HepG2 (cell line): ENCODE measurements at regions not wholly inside any gene's neighbourhood (a gene's known extent, or its start where the extent isn't known, plus 50 kb on each side); places are given as distances from the start of the nearest gene placed in this dataset.

Experiments
- ATAC-seq: fragments of 200-7000 bp; cut with Tn5 transposase; 3 replicates; pipeline ENCODE4 v1.9.1; 2020; ENCODE audit warnings: mild to moderate bottlenecking, moderate library complexity
- BruUV-seq: library from RNA; stranded (reverse); fragments of 400-500 nt; replicated peaks from 2 replicates; lab custom pipeline; 2021; lab: Mats Ljungman, UMichigan
- CTCF ChIA-PET: fragments of 300-600 bp; formaldehyde crosslinking; extraction: SDS; loops from one replicate; lab custom pipeline; 2021; ENCODE audit warnings: low total read pairs, inconsistent platforms, low intra/inter-chr PET ratio; lab: Yijun Ruan, JAX
- POLR2A ChIA-PET: fragments of 350-600 bp; sonication (Branson Sonifier 250); formaldehyde crosslinking; loops from one replicate; lab custom pipeline; 2020; ENCODE audit warnings: antibody characterized with exemption, inconsistent platforms; lab: Yijun Ruan, JAX
- DNase-seq: peaks from one replicate; pipeline ENCODE4 v3.0.0-alpha.2; 2015; ENCODE audit warnings: low spot score
- FAIRE-seq: peaks from 3 replicates; lab custom pipeline; 2011; peaks lifted over from hg19 to GRCh38; lab: Jason Lieb, UNC
- H2AFZ ChIP-seq: one replicate; pipeline ENCODE4 v1.6.1; 2011; ENCODE audit warnings: low read length, inconsistent platforms
- H3K27ac ChIP-seq: fragments of 300-600 bp; 3 replicates; pipeline ENCODE4 v1.8.0; 2011; ENCODE audit warnings: mixed run types, mild to moderate bottlenecking, mixed read lengths, low read length, inconsistent platforms; ENCODE audit not compliant: insufficient read depth; ENCODE audit errors: extremely low read length
- H3K27me3 ChIP-seq, 2 experiments: fragments of 200-600 bp in 1 of 2; 2 replicates in 1 of 2; 3 replicates in 1 of 2; pipeline versions ENCODE4 v1.6.0 to v1.8.0; 2011; ENCODE audit warnings: low read length in 2 of 2, mild to moderate bottlenecking in 2 of 2, moderate library complexity in 2 of 2, inconsistent platforms in 1 of 2; ENCODE audit not compliant: insufficient read depth in 2 of 2, control insufficient read depth in 1 of 2
- H3K36me3 ChIP-seq, 2 experiments: fragments of 200-600 bp in 1 of 2; replicated peaks in 1 of 2; 2 replicates in 1 of 2; 3 replicates in 1 of 2; pipeline versions ENCODE4 v1.5.1 to v1.8.0; 2011; ENCODE audit warnings: low read length in 2 of 2, inconsistent platforms in 1 of 2; ENCODE audit not compliant: insufficient read depth in 2 of 2, control insufficient read depth in 1 of 2
- H3K4me1 ChIP-seq: 2 replicates; pipeline ENCODE4 v1.5.1; 2012; ENCODE audit warnings: low read length, inconsistent platforms; ENCODE audit not compliant: insufficient read depth
- H3K4me2 ChIP-seq: 2 replicates; pipeline ENCODE4 v1.6.0; 2011; ENCODE audit warnings: low read depth, low read length, inconsistent platforms
- H3K4me3 ChIP-seq, 3 experiments: fragments of 200-600 bp in 1 of 3; sonication (generic), shearing (Covaris generic) in 1 of 3; replicated peaks in 1 of 3; 2 replicates each; pipeline ENCODE4 v1.5.1; 2011 to 2016; ENCODE audit warnings: low read length in 3 of 3, inconsistent platforms in 2 of 3, low read depth in 2 of 3, mild to moderate bottlenecking in 2 of 3, control low read depth in 1 of 3, mixed read lengths in 1 of 3; ENCODE audit not compliant: insufficient read depth in 1 of 3
- H3K79me2 ChIP-seq: one replicate; pipeline ENCODE4 v1.6.1; 2011; ENCODE audit warnings: low read length, inconsistent platforms; ENCODE audit not compliant: insufficient read depth
- H3K9ac ChIP-seq: 2 replicates; pipeline ENCODE4 v1.6.0; 2011; ENCODE audit warnings: mild to moderate bottlenecking, low read depth, low read length, inconsistent platforms; ENCODE audit not compliant: insufficient read depth
- H3K9me3 ChIP-seq: 2 replicates; pipeline ENCODE4 v1.5.1; 2012; ENCODE audit warnings: mild to moderate bottlenecking, low read length
- H4K20me1 ChIP-seq: 2 replicates; pipeline ENCODE4 v1.6.0; 2011; ENCODE audit warnings: inconsistent platforms, mild to moderate bottlenecking, low read length, moderate library complexity; ENCODE audit not compliant: insufficient read depth
- ARHGAP35 ChIP-seq: sonication (generic); formaldehyde crosslinking; IDR thresholded peaks from 2 replicates; pipeline ENCODE4 v1.9.0; 2022; ENCODE audit warnings: mild to moderate bottlenecking, inconsistent platforms, moderate library complexity, missing genetic modification reagents, borderline replicate concordance
- ERF ChIP-seq: IDR thresholded peaks from 2 replicates; pipeline ENCODE4 v1.6.1; 2018; ENCODE audit warnings: missing biosample characterization, missing genetic modification reagents
- FOSL2 ChIP-seq: sonication (generic); formaldehyde crosslinking; IDR thresholded peaks from 2 replicates; pipeline ENCODE4 v1.4.0; 2020; ENCODE audit warnings: missing genetic modification reagents
- FOXJ3 ChIP-seq: sonication (generic); formaldehyde crosslinking; IDR thresholded peaks from 2 replicates; pipeline ENCODE4 v1.4.0; 2020; ENCODE audit warnings: missing genetic modification reagents, mild to moderate bottlenecking, borderline replicate concordance
- GTF3A ChIP-seq: sonication (generic); formaldehyde crosslinking; conservative IDR thresholded peaks from 2 replicates; pipeline ENCODE4 v1.4.0; 2020; ENCODE audit warnings: mild to moderate bottlenecking, missing genetic modification reagents
- SAP130 ChIP-seq: IDR thresholded peaks from 2 replicates; pipeline ENCODE4 v1.6.1; 2016; ENCODE audit warnings: low read depth
- SRY ChIP-seq: sonication (generic); formaldehyde crosslinking; IDR thresholded peaks from 2 replicates; pipeline ENCODE4 v1.8.0; 2022; ENCODE audit warnings: mild to moderate bottlenecking, missing genetic modification reagents
- ZFP37 ChIP-seq: sonication (generic); formaldehyde crosslinking; IDR thresholded peaks from 2 replicates; pipeline ENCODE4 v1.4.0; 2020; ENCODE audit warnings: missing genetic modification reagents, borderline replicate concordance
- ZNF616 ChIP-seq: sonication (generic); formaldehyde crosslinking; IDR thresholded peaks from 2 replicates; pipeline ENCODE4 v1.5.0; 2020; ENCODE audit warnings: low read depth, mild to moderate bottlenecking, missing genetic modification reagents
- ZNF746 ChIP-seq: sonication (generic); formaldehyde crosslinking; IDR thresholded peaks from 2 replicates; pipeline ENCODE4 v1.8.0; 2022; ENCODE audit warnings: mild to moderate bottlenecking, missing genetic modification reagents
- WGBS: methylation state at CpG from one replicate; pipeline ENCODE4 v1.1.6; 2017; ENCODE audit warnings: low lambda C conversion rate; 5-methylcytosine and 5-hydroxymethylcytosine counted together
- in situ Hi-C: cut with HindIII; loops from 2 replicates; pipeline ENCODE4 v1.10.0; 2017; ENCODE audit warnings: low pct_unique_long_range_greater_than_20kb; ENCODE audit not compliant: extremely low pct_ligation_motif_present
- intact Hi-C: fragments of 100-400 bp; cut with micrococcal nuclease; formaldehyde crosslinking; loops from one replicate; pipeline ENCODE4 v1.10.0; 2022; ENCODE audit not compliant: unreplicated experiment
- TF ChIP-seq, protein P1 (sequence below): sonication (generic); formaldehyde crosslinking; IDR thresholded peaks from 2 replicates; pipeline ENCODE4 v1.4.0; 2020; ENCODE audit warnings: low read depth, mild to moderate bottlenecking, missing genetic modification reagents
- TF ChIP-seq, protein P2 (sequence below): sonication (generic); formaldehyde crosslinking; IDR thresholded peaks from 2 replicates; pipeline ENCODE4 v1.8.0; 2022; ENCODE audit warnings: mild to moderate bottlenecking, missing genetic modification reagents, borderline replicate concordance
- TF ChIP-seq, protein P3 (sequence below): sonication (generic); formaldehyde crosslinking; IDR thresholded peaks from 2 replicates; pipeline ENCODE4 v1.8.0; 2022; ENCODE audit warnings: mild to moderate bottlenecking, missing genetic modification reagents, moderate library complexity
- TF ChIP-seq, protein P4 (sequence below): sonication (generic); formaldehyde crosslinking; IDR thresholded peaks from 2 replicates; pipeline ENCODE4 v1.4.0; 2020; ENCODE audit warnings: missing genetic modification reagents, mild to moderate bottlenecking, borderline replicate concordance

DNA sequence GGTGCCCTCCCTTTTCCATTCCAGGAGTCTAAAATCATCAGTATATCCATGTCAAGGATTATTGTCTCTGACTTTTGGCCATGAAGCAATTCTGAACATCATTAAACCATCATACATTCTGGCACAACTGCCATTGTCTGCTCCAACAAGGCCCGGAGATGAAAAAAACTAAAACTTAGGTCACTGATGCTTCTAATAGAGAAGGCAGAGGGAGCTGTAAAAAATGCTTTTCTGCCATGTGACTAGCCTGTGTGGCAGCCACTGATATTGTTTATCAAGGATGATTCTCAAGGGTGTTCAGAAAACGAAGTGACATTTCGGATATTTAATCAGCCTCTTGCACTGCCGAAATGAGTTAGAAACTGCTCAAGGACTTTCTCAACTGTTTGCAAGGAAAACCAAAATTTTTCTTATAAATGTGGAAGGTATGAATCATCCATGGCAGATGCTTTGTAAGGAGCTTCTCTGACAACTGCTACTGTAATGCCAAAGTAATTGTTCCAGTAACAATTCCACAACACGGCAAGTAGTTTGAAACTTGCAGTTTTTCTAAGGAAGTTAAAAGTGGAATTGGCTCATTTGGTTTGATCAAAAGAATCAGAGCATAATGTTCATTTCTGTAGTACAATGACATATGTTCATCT, 1076.5 kb upstream of the FLRT2 start:
- H3K36me3 ChIP-seq: no peaks in the 10 kb centered on the region
- H3K9ac ChIP-seq: no peak overlapping the region
- H3K4me3 ChIP-seq: no peak overlapping the region
- intact Hi-C loops: no loop called here
- H3K4me1 ChIP-seq: no peaks in the 10 kb centered on the region
- no peaks in the 10 kb centered on the region for H3K27me3 ChIP-seq
- CTCF ChIA-PET: no interaction called here
- H3K9me3 ChIP-seq: peaks cover 52% of the 10 kb centered on the region
- TF ChIP-seq, protein P1, sequence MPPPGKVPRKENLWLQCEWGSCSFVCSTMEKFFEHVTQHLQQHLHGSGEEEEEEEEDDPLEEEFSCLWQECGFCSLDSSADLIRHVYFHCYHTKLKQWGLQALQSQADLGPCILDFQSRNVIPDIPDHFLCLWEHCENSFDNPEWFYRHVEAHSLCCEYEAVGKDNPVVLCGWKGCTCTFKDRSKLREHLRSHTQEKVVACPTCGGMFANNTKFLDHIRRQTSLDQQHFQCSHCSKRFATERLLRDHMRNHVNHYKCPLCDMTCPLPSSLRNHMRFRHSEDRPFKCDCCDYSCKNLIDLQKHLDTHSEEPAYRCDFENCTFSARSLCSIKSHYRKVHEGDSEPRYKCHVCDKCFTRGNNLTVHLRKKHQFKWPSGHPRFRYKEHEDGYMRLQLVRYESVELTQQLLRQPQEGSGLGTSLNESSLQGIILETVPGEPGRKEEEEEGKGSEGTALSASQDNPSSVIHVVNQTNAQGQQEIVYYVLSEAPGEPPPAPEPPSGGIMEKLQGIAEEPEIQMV (CRISPR knock-in tag): no peak
- TF ChIP-seq, protein P2, sequence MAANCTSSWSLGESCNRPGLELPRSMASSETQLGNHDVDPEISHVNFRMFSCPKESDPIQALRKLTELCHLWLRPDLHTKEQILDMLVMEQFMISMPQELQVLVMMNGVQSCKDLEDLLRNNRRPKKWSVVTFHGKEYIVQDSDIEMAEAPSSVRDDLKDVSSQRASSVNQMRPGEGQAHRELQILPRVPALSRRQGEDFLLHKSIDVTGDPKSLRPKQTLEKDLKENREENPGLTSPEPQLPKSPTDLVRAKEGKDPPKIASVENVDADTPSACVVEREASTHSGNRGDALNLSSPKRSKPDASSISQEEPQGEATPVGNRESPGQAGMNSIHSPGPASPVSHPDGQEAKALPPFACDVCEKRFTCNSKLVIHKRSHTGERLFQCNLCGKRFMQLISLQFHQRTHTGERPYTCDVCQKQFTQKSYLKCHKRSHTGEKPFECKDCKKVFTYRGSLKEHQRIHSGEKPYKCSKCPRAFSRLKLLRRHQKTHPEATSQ (CRISPR knock-in tag): no peak
- TF ChIP-seq, protein P3, sequence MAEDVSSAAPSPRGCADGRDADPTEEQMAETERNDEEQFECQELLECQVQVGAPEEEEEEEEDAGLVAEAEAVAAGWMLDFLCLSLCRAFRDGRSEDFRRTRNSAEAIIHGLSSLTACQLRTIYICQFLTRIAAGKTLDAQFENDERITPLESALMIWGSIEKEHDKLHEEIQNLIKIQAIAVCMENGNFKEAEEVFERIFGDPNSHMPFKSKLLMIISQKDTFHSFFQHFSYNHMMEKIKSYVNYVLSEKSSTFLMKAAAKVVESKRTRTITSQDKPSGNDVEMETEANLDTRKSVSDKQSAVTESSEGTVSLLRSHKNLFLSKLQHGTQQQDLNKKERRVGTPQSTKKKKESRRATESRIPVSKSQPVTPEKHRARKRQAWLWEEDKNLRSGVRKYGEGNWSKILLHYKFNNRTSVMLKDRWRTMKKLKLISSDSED (CRISPR knock-in tag): no peak
- TF ChIP-seq ZNF746 (no peak), ZFP37 (CRISPR knock-in tag) (no peak), FOSL2 (CRISPR knock-in tag) (no peak), ZNF616 (CRISPR knock-in tag) (no peak), FOXJ3 (CRISPR knock-in tag) (no peak), GTF3A (no peak), ARHGAP35 (CRISPR knock-in tag) (no peak), ERF (CRISPR knock-in tag) (no peak), SRY (CRISPR knock-in tag) (no peak), SAP130 (CRISPR knock-in tag) (no peak)
- TF ChIP-seq, protein P4, sequence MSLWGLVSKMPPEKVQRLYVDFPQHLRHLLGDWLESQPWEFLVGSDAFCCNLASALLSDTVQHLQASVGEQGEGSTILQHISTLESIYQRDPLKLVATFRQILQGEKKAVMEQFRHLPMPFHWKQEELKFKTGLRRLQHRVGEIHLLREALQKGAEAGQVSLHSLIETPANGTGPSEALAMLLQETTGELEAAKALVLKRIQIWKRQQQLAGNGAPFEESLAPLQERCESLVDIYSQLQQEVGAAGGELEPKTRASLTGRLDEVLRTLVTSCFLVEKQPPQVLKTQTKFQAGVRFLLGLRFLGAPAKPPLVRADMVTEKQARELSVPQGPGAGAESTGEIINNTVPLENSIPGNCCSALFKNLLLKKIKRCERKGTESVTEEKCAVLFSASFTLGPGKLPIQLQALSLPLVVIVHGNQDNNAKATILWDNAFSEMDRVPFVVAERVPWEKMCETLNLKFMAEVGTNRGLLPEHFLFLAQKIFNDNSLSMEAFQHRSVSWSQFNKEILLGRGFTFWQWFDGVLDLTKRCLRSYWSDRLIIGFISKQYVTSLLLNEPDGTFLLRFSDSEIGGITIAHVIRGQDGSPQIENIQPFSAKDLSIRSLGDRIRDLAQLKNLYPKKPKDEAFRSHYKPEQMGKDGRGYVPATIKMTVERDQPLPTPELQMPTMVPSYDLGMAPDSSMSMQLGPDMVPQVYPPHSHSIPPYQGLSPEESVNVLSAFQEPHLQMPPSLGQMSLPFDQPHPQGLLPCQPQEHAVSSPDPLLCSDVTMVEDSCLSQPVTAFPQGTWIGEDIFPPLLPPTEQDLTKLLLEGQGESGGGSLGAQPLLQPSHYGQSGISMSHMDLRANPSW (CRISPR knock-in tag): no peak
- no peaks in the 10 kb centered on the region for H3K79me2 ChIP-seq
- no TSS peak for BruUV-seq
- DNase-seq (no peak), ATAC-seq (no peak), FAIRE-seq (no peak)
- H2AFZ ChIP-seq: no peak overlapping the region
- WGBS: 2% methylated on average over 5 of the region's 5 CpGs
- H3K27ac ChIP-seq: no peak overlapping the region
- POLR2A ChIA-PET: no interaction called here
- in situ Hi-C loops: no loop called here
- H3K4me2 ChIP-seq: no peak overlapping the region
- no peaks in the 10 kb centered on the region for H4K20me1 ChIP-seq
